ENCODE measurements at regions not wholly inside any gene's neighbourhood (a gene's known extent, or its start where the extent isn't known, plus 50 kb on each side); places are given as distances from the start of the nearest gene placed in this dataset.
"Not testable (repeated sequence)": the region's sequence is repeated elsewhere in the genome, so short reads cannot be mapped to it uniquely, and the experiment has no call there.

DNA sequence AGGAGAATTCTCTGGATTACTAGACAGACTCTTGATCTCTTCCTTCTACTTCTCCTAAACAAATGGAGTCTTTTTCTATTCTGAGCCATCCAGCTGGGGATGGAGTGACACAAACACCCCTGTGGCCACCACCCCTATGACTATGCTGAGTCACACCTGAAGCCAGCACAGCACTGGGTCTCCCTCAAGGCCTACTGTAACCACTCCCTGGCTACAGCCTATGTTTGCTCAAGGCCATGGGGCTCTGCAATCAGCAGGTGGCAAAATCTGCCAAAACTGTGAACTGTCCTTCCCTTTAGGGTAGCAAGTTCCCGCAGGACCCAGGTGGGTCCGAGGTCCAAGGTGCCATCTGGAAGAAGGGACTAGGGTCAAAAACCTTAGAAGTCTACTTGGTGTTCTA, 132.3 kb downstream of the TINAG start:
- DNase-seq = no peak

GRCh38 chr6:54441020-54441419, 132.8 kb downstream of the TINAG start:
- no peak for DNase-seq

DNA sequence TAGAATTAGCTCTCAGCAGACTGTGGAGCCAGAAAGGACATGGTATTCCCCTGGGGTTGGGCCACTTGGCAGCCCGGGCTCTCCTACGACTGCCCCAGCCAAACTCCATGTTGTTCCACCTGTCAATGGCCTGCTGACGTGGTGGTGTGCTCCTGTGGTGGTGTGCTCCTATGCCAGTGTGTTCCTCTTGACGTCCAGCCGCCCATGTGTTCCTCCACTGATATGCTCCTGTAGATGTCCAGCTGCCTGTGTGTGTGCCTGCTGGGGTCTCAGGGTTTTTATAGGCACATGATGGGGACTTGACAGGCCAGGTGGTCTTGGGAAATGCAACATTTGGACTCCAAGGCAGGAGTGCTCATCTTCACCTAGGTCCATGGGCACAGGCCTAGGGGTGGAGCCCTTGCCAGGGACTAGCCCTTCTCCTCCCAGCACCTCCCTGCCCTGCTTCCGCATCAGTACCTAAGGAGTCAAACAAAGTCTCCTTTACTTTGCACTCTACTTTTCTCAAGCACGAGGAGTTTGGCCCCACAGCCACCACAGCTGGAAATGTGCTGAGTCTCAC, 133.5 kb downstream of the TINAG start:
- no peak for DNase-seq

- no peak for DNase-seq
These were observed 137.0 kb downstream of the TINAG start for GRCh38 chr6:54445207-54445606.

- no peak for DNase-seq
These were observed 140.4 kb downstream of the TINAG start for GRCh38 chr6:54448617-54449016.

DNA sequence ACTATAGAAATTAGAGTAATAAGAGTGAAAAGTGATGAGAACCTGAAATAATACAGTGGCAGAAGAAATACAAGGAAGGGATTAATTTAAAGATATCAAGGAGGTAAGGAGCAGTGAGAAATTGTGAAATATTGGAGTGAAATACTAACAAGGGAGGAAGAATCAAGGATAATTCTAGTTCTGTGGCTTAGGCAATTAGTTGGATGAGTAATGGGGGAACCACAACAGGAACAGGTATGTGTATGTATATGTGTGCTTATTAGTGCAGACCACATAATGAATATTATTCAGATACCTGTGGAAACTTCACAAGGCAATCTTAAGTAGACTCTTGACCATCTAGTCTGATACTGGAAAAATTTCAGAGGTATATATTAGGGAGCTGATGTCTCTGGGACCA, 143.3 kb downstream of the TINAG start:
- DNase-seq = no peak

DNA sequence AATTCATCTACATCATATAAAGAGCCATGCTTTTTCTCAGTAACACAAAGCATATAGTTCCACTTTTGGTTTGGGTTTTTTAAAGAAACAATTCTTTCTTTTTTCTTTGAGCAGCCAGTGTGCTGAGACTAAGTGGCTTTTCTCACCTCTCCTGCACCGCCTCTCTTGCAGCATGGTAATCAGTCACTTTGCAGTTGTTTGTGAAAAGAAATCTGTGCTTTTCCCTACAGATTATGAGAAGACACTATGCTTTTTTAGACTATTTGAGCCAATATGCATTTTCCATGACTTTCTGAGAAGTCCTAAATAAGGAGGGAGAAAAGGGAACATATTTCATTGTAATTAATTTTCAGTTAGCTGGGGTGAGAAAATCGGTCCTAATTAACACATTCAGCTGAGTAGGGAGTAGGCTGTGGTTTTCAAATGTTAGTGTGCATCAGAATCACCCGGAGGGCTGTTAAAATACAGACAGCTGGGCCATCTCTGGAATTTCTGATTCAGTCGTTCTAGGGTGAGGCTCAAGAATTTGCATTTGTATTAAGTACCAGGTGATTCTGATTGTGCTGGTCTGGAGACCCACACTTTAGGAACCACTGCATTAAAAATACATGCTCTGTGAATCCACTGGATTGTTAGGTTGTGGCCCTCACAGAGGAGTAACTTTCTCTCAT, 155.2 kb downstream of the TINAG start:
- no peak for DNase-seq

DNA sequence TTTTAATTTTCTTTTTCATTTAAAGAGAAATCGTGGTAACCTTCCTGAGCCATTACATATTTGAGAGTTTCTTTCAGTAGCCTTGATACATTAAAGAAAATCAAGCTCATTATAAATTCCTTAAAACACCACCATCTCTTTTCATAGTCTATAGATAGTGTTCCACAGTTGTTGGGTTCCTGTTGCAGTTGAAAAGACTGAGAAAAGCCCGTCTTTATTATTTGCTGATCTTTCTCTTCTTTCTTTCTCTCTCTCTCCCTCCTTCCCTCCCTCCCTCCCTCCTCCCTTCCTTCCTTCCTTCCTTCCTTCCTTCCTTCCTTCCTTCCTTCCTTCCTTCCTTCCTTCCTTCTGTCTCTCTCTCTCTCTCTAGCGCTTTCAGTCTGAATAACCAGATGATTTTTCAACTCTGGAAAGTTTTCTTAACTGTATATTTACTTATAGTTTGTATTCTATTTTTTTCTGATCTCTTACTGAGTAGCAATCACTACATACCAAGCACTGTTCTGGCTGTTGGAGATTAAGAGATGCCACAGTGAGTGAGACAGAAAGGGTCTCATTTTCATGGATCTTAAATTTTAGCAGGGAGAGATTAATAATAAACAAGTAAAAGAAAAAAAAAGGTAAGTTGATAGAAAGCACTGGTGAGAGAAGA, 157.5 kb downstream of the TINAG start:
- no peak for DNase-seq

- no peak for DNase-seq
These were observed 159.1 kb downstream of the TINAG start for GRCh38 chr6:54467384-54467783.

GRCh38 chr6:54473328-54473727, 165.1 kb downstream of the TINAG start:
- no peak for DNase-seq

DNA sequence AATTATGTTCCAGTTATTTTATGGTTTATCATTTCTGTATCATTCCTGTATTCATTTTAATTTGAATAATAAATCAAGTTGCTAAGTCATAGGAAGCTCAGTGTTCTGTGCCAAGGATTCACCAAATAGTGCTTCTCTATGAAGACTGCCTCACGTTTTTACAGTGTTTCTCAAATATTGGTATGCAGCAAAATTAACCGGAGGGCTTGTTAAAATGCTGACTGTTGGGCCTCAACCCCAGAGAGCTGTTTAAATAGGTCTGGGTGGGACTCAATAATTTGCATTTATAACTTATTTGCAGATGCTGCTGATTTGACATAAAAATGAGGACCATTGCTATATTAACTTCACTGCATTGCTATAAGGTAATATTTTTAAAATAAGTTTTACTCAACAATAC, 166.7 kb downstream of the TINAG start:
- no peak for DNase-seq

- DNase-seq = no peak
These were observed 172.8 kb downstream of the TINAG start for GRCh38 chr6:54481091-54481490.

DNA sequence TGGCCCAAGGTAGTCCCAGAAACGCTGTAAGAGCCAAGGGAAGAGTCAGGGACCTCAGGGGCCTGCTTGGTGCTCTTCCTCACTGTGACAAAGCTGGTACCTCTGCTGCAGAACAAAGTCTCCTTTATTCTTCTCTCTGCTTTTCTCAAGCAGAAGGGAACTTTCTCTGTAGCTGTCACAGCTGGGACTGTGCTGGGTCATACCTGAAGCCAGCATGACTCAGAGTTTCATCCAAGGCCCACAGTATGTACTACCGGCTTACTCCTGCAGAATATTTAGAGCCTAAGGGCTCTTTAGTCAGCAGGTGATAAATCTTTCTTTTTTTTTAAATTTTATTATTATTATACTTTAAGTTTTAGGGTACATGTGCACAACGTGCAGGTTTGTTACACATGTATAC, 183.2 kb downstream of the TINAG start:
- no peak for DNase-seq

- DNase-seq = no peak
These were observed 184.9 kb downstream of the TINAG start for GRCh38 chr6:54493138-54493537.

GRCh38 chr6:54503144-54503543, 194.9 kb downstream of the TINAG start:
- DNase-seq = no peak

DNA sequence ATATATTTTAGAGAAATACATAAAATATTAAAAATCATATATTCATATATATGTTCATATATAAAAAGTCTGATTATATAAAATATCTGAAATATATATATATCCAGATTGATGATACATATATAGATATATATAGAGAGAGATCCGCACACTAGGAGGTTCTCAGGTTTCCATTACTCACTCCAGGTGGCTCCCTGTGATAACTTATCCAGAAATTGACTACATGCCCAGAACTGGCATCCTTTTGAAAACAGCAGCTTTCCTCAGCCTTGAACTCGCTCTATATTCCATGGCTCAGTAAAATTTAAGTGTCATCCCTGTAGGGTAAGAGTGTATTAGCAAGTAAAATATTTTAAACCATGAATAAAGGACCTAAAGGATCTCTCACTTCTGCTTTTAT, 206.8 kb downstream of the TINAG start:
- no peak for DNase-seq

- DNase-seq = no peak
These were observed 207.5 kb downstream of the TINAG start for GRCh38 chr6:54515713-54516112.

GRCh38 chr6:54516321-54516720, 208.1 kb downstream of the TINAG start:
- DNase-seq = no peak

DNA sequence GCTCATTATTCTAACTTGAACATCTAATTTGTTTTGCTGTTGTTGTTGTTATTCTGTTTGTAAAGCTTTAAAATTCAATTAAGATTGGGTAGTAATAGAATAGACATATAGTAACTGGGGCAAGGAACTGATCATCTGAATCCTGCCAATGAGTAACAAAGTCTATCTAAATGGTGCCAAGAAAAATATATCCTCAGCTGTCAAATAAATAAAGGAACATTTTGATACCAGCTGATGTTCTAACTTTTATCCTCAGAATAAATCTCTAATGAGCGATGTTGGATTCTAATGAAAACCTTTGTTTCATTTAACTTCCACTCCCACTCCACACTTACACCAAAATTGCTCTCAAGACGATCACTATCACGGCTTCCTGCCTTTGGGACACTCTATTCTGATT, 210.9 kb downstream of the TINAG start:
- DNase-seq = no peak

GRCh38 chr6:54525731-54526130, 217.5 kb downstream of the TINAG start:
- no peak for DNase-seq

GRCh38 chr6:54533567-54533966, 225.3 kb downstream of the TINAG start:
- no peak for DNase-seq

GRCh38 chr6:54535568-54535967, 227.3 kb downstream of the TINAG start:
- no peak for DNase-seq

DNA sequence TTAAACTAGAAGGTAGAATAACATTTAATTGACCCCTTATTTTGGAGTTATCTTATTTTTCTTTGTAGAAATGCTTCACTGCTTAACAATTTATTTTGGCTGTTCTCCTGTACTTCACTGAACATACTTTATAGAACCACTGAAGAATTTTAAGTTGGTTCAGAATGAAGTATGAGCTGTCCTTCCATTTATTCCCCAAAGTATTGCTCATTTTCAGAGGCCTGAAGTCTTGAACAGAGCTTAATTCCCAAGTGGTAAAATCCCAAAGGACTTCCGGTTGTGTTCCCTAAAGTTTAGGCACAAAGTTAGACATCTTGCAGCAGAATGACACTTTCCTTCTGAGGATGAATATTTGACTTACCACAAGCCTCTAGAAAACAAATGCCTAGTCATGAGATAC, 233.3 kb downstream of the TINAG start:
- DNase-seq = no peak

- no peak for DNase-seq
These were observed 250.9 kb downstream of the TINAG start for GRCh38 chr6:54559136-54559535.

DNA sequence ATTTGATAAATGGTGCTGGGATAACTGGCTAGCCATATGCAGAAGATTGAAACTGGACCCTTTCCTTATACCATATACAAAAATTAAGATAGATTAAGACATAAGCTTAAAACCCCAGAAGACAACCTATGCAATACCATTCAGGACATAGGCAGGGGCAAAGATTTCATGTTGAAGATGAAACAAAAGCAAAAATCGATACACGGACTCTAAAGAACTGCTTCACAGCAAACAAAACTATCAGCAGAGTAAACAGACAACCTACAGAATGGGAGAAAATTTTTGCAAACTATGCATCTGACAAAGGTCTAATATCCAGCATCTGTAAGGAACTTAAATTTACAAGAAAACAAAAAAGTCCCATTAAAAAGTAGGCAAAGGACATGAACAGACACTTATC, 255.9 kb downstream of the TINAG start:
- not testable (repeated sequence) for DNase-seq
